Large intestine (tissue), 3 donors: ENCODE measurements at regions not wholly inside any gene's neighbourhood (a gene's known extent, or its start where the extent isn't known, plus 50 kb on each side); places are given as distances from the start of the nearest gene placed in this dataset.

ENCODE experiments used
- DNase-seq, 2 donors: peaks; one replicate each; pipeline versions ENCODE4 v3.0.0 to v3.0.0-alpha.2; 2013
- H3K27ac ChIP-seq: one replicate; pipeline ENCODE4 v1.5.1; 2013; ENCODE audit warnings: low read length
- H3K27me3 ChIP-seq: 2 replicates; pipeline ENCODE4 v1.6.1; 2013; ENCODE audit warnings: low read length; ENCODE audit not compliant: control insufficient read depth, insufficient read depth
- H3K36me3 ChIP-seq: 2 replicates; pipeline ENCODE4 v1.6.1; 2013; ENCODE audit warnings: low read length; ENCODE audit not compliant: control insufficient read depth, insufficient read depth
- H3K4me1 ChIP-seq: one replicate; pipeline ENCODE4 v1.6.1; 2013; ENCODE audit warnings: low read length; ENCODE audit not compliant: control insufficient read depth, insufficient read depth
- H3K4me3 ChIP-seq: one replicate; pipeline ENCODE4 v1.5.1; 2013; ENCODE audit warnings: low read length
- H3K9me3 ChIP-seq: one replicate; pipeline ENCODE4 v1.6.1; 2013; ENCODE audit warnings: mild to moderate bottlenecking, low read depth, low read length, moderate library complexity; ENCODE audit not compliant: control insufficient read depth
- WGBS: methylation state at CpG from one replicate; pipeline ENCODE4 v1.1.5; 2013; ENCODE audit warnings: low lambda C conversion rate; ENCODE audit not compliant: insufficient coverage; 5-methylcytosine and 5-hydroxymethylcytosine counted together

DNA sequence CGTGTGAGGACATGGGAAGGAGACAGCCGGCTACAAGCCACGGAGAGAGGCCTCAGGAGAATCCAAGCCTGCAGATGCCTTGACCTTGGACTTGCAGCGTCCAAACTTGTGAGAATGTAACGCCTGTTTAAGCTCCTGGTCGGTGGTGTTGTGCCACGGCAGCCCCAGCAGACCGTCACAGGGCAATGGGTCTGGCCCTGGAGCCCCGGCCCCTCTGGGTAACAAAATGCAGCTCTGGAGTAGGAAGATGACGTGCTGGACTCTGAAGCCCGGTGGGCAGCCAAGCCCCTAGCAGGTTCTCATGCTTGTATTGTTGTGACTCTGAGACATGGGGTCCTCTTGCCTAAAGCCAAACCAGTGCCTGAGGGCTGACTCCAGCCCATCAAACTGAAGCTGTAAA is 174.7 kb downstream of the IRX2 start:
- Histone ChIP-seq H3K36me3 (no peaks in the 10 kb centered on the region), H3K9me3 (no peaks in the 10 kb centered on the region), H3K27me3 (no peaks in the 10 kb centered on the region), H3K4me1 (no peaks in the 10 kb centered on the region), H3K27ac (no peak overlapping the region), H3K4me3 (no peak overlapping the region)
- no CpG with 5 or more reads among the region's 11 CpGs for WGBS
- no peak for DNase-seq

DNA sequence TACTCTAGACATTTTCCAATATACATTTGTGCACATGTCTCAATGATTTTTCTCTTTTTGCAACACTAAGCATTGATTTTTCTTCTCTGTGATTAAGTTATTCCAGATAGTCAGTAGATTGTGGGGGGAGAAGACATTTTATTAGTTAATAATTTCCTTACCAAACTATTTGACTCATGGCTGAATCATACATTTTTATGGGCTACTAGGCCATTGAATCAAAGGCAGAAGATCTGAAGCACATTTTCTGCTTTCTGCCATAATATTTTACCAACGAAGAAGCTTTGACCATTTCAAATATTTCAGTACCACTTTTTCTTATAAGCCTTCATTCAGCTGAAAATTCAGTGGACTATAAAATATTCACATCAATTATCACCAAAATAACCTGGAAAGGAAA is 175.6 kb downstream of the IRX2 start:
- H3K9me3 ChIP-seq = no peaks in the 10 kb centered on the region
- no peak overlapping the region for H3K27ac ChIP-seq
- H3K4me3 ChIP-seq = no peak overlapping the region
- H3K36me3 ChIP-seq = no peaks in the 10 kb centered on the region
- 75% methylated on average over 1 of the region's 1 CpG for WGBS
- no peaks in the 10 kb centered on the region for H3K4me1 ChIP-seq
- H3K27me3 ChIP-seq = no peaks in the 10 kb centered on the region
- DNase-seq = no peak

DNA sequence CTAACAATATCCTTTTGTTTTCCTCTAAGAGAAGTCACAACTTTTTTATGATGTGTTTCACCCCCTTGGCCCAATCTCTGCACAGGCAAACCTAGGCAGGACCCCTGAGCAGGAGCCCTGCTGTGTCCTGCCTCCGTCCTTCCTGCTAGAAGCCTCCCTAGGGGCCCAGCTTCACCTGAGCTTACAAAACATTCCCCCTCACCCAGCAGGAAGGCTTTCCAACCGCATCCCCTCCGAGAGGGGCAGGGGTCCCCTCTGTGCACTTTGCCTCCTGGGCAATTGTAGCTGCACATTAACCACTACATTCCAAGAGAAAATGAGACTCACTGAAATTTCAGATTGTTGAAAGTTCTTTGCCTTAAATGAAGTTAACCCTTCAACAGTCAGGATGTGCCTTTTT is 176.2 kb downstream of the IRX2 start:
- no peaks in the 10 kb centered on the region for H3K27me3 ChIP-seq
- no peak overlapping the region for H3K4me3 ChIP-seq
- WGBS = no CpG with 5 or more reads among the region's 3 CpGs
- no peaks in the 10 kb centered on the region for H3K4me1 ChIP-seq
- no peaks in the 10 kb centered on the region for H3K36me3 ChIP-seq
- H3K27ac ChIP-seq = no peak overlapping the region
- no peaks in the 10 kb centered on the region for H3K9me3 ChIP-seq
- DNase-seq = no peak

DNA sequence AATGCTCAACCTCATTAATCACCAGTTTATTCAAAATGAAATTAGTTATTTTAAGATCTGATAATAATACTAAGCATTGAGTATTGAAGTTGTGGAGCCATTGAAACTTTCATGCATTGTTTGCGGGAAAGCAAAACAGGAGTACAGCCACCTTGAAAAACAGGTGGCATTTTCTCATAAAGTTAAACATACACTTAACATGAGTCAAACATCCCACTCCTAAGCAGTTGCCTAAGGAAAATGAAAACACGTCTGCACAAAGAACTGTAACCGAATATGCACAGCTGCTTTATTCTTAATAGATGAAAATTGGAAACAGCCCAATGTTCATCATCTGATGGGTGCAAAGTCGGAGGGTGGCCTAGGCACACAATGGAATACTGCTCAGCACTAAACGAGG is 177.3 kb downstream of the IRX2 start:
- no peaks in the 10 kb centered on the region for H3K27me3 ChIP-seq
- DNase-seq = no peak
- no peak overlapping the region for H3K4me3 ChIP-seq
- no peak overlapping the region for H3K27ac ChIP-seq
- no peaks in the 10 kb centered on the region for H3K36me3 ChIP-seq
- H3K4me1 ChIP-seq = no peaks in the 10 kb centered on the region
- no peaks in the 10 kb centered on the region for H3K9me3 ChIP-seq
- WGBS = no CpG with 5 or more reads among the region's 5 CpGs

DNA sequence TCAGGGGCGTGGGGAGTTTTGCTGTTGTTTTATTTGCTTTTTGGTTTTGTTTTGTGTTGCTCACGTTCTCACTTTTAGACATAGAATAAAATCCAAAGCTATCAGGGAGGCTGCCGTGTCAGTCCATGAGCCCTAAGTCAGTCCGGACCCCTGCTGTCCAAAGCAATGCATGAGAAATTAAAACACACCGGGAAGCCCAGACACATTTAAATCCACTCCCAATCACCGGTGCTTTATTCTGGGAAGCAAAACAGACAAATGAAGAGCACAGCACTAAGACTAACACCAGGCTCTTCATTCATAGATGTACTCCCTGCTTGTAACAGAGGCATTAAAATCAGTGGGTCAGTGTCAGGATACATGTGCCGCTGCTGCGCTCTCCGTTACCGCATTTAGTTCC is 180.9 kb downstream of the IRX2 start:
- Histone ChIP-seq H3K36me3 (no peaks in the 10 kb centered on the region), H3K4me3 (no peak overlapping the region), H3K4me1 (no peaks in the 10 kb centered on the region), H3K27me3 (no peaks in the 10 kb centered on the region), H3K9me3 (no peaks in the 10 kb centered on the region), H3K27ac (no peak overlapping the region)
- no peak for DNase-seq
- no CpG with 5 or more reads among the region's 10 CpGs for WGBS

DNA sequence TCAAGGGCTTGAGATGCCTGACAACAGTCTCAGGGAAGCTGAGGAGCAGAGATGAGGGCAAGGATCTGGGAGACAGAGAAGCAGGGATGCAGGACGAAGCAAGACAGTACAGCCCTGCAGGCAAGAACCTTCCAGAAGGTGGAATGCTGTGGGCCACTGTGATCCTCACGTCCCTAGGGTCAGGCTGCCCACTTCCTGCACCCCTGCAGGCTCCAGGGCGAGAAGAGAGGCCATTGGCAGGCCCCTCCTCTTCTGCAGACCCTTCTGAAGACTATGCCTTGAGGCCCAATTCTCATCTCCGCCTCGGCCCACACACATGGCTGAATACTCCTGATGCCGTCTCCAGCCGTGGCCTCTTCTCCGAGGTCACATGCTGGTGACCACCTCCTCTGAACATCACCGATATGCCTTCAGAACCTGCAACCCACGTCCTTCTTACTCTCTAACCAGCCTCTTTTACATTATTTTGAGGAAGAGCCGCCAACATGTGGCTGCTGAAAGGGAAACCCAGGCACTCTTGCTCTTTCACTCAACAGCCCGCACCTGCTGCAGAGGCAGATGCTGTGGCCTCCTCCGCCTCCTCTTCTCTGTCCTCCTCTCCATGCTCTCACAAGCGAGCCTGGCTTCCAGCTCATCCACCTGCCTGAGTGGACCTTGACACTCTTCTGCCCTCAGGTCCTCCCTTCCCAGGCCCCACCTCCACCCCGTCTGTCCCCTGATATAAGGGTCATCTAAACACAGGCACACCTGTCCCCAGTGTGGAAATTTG is 181.5 kb downstream of the IRX2 start:
- no peaks in the 10 kb centered on the region for H3K27me3 ChIP-seq
- no CpG with 5 or more reads among the region's 15 CpGs for WGBS
- H3K36me3 ChIP-seq = no peaks in the 10 kb centered on the region
- no peak overlapping the region for H3K4me3 ChIP-seq
- no peaks in the 10 kb centered on the region for H3K9me3 ChIP-seq
- no peaks in the 10 kb centered on the region for H3K4me1 ChIP-seq
- H3K27ac ChIP-seq = no peak overlapping the region
- DNase-seq = no peak

DNA sequence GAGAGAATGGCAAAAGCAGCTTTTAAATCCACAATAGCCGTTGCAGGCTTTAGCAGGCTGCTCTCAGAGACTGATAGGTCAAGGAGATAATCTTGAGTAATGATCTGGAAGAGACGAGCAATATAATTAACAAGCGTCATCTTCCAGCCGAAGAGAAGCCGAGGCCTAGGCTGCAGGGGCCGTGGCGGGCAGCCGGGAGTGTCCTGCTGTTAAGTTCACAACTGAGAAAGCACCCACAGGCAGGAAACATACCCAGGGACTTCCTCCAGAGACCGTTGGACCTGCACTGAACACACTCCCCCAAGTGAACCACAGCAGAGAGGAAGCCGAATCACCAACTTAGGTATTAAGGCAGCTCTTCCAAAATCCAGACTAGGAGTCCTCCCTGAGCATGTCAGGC is 182.3 kb downstream of the IRX2 start:
- Histone ChIP-seq H3K36me3 (no peaks in the 10 kb centered on the region), H3K4me1 (no peaks in the 10 kb centered on the region), H3K9me3 (no peaks in the 10 kb centered on the region), H3K4me3 (no peak overlapping the region), H3K27ac (no peak overlapping the region), H3K27me3 (no peaks in the 10 kb centered on the region)
- WGBS = 60% methylated on average over 1 of the region's 10 CpGs
- no peak for DNase-seq

- no peak overlapping the region for H3K27ac ChIP-seq
- WGBS = 80% methylated on average over 1 of the region's 3 CpGs
These were observed 185.2 kb downstream of the IRX2 start for GRCh38 chr5:2566284-2566683.

GRCh38 chr5:2565147-2565546 is 186.3 kb downstream of the IRX2 start:
- DNase-seq = no peak
- WGBS = no CpG with 5 or more reads among the region's 6 CpGs
- no peaks in the 10 kb centered on the region for H3K36me3 ChIP-seq
- no peak overlapping the region for H3K27ac ChIP-seq
- H3K27me3 ChIP-seq = no peaks in the 10 kb centered on the region
- no peaks in the 10 kb centered on the region for H3K4me1 ChIP-seq
- no peak overlapping the region for H3K4me3 ChIP-seq
- peaks cover 6% of the 10 kb centered on the region for H3K9me3 ChIP-seq

More at GRCh38 chr5:2566284-2566683, 185.2 kb downstream of the IRX2 start:
- H3K4me3 ChIP-seq = no peak overlapping the region
- H3K9me3 ChIP-seq = peaks cover 6% of the 10 kb centered on the region
- H3K4me1 ChIP-seq = no peaks in the 10 kb centered on the region
- DNase-seq = no peak
- H3K27me3 ChIP-seq = no peaks in the 10 kb centered on the region
- H3K36me3 ChIP-seq = no peaks in the 10 kb centered on the region

- DNase-seq = no peak
These were observed 188.4 kb downstream of the IRX2 start for GRCh38 chr5:2563046-2563445.

GRCh38 chr5:2562036-2562435 is 189.4 kb downstream of the IRX2 start:
- no peak for DNase-seq
- H3K9me3 ChIP-seq = peaks cover 6% of the 10 kb centered on the region
- no peaks in the 10 kb centered on the region for H3K27me3 ChIP-seq
- no peaks in the 10 kb centered on the region for H3K36me3 ChIP-seq
- H3K4me3 ChIP-seq = no peak overlapping the region
- no peak overlapping the region for H3K27ac ChIP-seq
- WGBS = no CpG with 5 or more reads among the region's 13 CpGs
- H3K4me1 ChIP-seq = no peaks in the 10 kb centered on the region

More at GRCh38 chr5:2563046-2563445, 188.4 kb downstream of the IRX2 start:
- no peak overlapping the region for H3K4me3 ChIP-seq
- no CpG with 5 or more reads among the region's 6 CpGs for WGBS
- peaks cover 6% of the 10 kb centered on the region for H3K9me3 ChIP-seq
- H3K36me3 ChIP-seq = no peaks in the 10 kb centered on the region
- no peak overlapping the region for H3K27ac ChIP-seq
- H3K4me1 ChIP-seq = no peaks in the 10 kb centered on the region
- H3K27me3 ChIP-seq = no peaks in the 10 kb centered on the region
